NCI-H1930 (cell line): ENCODE measurements at regions not wholly inside any gene's neighbourhood (a gene's known extent, or its start where the extent isn't known, plus 50 kb on each side); places are given as distances from the start of the nearest gene placed in this dataset.
A peak's percentile ranks its signal among the peaks of the same experiment; 100 is the strongest.
"Not testable (repeated sequence)": the region's sequence is repeated elsewhere in the genome, so short reads cannot be mapped to it uniquely, and the experiment has no call there.

Experiments used
- DNase-seq, 2 experiments: peaks; one replicate each; lab custom pipeline; 2025; lab: John Stamatoyannopoulos, UW

DNA sequence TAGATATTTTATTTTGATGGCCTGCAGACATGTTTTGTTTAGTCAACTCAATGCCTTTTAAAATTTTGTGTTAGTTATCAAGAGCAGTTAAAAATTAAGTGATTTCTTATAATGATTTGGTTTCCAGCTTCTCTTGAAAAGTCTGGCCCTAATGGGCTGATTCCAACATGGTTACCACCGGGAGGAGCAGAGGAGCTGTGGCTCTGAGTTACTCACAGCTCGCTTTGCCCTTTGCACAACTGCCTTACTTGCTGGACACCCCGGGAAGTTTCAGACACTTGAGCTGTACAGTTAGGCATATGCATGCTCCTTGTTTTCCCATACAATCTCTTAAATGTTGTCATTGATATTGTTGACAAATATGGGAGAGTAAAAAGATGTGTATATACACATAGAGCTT lies 173.1 kb upstream of the MMS22L start:
- no peak for DNase-seq

DNA sequence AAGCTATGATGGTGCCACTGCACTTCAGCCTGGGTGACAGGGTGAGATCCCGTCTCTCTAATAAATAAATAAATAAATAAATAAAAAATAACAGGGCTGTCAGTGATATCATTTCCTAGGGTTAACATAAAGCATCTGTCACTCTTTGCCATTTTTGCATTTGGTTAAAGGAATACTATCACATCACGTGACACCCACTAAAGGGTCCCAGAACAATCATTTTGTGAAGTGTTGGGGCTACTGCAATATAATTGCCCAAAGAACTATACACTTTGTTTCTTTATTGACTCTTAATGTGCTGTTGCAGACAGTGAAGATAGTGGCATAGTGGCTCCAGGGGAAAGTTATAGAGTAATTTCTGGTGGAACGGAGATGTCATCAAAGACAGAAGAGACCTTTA lies 176.5 kb upstream of the MMS22L start:
- DNase-seq: no peak

DNA sequence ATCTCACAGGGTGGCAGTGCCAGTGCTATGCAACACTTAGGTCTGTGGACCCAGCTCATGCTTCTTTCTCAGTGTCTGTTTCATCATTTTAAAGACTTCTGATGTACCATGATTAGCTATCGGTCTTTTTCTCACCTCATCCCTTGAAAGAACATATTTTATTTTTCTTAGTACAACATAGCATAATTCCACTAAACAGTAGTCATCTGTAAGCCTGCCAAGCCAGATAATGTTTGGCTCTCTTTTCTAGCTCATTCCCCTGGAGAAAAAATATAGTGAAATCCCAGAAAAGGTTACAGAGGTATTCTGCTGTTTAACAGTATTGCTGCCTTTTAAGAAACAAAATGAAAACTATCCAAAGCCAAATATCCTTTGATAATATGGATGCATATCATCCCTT lies 177.0 kb upstream of the MMS22L start:
- DNase-seq: no peak

DNA sequence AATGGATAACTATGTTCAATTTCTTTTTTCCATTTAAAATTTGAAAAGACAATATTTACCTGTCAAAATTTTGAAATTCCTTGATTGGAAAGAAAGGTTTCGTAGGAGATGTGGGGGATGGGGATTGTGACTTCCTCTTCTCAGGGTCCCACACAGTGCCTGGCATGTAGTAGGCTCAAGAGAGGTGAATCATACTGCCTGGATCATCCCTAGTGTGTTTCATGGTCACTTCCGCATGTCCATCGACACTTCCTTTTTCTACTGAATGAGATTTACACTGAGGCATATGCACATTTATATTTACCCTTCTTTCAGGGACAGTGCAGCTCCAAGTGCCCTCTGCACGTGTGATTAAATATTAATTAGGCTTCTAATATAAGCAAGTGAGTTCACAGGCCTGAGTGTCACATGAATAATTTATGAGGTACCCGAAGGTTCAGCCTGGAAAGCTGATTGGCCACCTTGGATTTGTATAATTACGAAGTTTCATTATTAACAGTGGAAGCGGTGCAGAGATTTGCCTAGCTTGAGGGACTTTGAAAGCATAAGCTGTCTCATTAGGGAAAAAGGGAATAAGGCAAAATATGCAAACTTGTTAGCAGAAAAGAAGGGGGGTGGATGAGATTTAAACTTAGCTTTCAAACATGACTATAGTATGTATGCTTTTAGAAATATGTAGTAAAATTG lies 177.5 kb upstream of the MMS22L start:
- no peak for DNase-seq

DNA sequence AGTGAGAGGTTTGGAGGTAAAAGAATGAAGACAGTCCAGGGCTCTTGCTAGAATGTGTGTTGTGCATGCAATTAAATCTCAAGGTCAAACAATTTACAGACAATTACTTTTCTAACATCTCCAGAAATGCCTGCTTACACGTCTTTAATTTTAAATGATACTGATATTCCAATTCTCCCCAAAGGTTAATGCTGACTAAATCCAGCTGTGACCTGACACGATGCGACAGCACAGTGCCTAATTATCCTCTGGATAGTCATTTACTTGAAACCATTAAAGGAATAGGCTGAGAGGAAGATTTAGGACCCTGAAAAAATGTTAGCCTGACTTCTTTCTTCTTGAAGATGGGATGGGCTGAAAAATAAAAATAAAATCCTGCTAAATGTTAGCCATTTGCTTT lies 178.2 kb upstream of the MMS22L start:
- no peak for DNase-seq

DNA sequence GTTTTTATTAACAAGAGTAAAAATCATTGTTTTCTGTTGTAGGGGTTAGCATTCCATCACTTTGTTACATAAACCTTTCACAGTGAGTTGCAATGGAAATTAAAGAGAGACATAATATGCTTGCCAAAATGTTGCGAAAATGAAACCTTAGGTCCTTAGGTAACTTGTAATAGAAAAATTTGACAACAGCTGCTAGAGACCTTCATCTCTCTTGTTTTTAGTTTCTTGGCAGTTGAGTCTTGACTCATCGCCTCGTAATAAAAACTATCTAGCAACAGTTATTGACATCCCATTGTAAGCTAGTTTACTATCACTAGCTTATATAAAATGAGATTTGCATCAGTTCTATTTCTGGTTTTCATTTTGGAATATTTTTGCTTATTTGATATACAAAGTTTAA lies 179.0 kb upstream of the MMS22L start:
- no peak for DNase-seq

DNA sequence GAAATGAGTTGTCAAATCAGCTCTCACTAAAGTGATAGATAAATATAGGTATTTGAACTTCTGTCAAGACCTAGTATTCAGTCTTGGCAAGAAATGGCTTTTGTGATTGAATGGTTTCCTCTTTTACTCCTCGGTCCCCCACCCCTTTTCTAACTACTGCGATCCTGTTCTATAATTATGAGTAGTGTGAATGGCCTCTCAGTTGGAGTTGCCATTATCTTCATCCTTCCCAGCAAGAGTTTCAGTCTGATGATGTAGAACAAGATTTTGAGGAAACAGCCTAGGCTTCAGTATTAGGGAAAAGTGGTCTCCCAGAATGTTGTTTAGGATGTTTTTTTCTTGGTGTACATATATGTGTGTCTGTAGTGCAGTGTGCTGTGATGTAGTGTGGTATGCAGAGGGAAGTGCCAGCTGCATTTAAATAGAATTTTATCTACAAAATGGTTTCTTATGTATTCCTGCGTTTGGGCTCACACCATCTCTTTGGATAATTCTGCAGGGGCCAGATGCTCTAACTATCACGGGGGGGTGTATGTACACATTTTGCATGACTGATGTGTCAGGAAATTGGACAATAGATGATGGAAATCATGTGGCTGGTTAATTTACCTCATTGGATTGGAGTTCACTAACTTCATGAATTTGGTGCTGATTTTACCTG lies 180.1 kb upstream of the MMS22L start:
- no peak for DNase-seq

DNA sequence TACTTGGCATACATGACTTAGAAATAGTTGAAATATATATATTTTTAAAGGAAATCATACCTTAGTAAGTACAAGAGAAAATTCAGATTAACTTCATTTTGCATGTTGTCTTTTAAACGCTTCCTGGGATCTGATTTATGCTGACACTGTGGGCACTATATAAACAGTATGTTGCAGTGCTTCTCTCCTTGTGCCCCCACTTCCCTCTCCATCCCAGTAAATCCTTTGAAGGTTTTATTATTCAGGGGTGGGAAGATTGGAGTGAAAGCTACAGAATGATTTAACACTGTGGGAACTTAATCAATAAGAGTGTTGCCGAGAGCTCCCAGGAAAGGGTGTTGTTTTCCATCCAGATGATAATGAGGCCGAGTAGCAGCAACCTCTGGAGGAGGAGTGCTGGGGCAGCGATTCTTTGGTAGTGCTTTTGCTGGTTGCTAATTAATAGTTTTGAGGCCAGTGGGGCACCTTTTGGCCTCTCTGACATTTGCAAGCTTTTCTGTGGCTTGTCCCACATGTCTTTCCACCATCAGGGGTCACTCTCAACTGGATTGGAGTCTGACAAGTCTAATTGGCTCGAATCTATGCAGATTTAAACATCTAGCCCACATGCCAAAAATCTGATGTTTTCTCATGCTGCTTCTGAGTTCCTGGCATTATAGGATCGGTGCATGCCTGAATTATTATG lies 183.0 kb upstream of the MMS22L start:
- no peak for DNase-seq

DNA sequence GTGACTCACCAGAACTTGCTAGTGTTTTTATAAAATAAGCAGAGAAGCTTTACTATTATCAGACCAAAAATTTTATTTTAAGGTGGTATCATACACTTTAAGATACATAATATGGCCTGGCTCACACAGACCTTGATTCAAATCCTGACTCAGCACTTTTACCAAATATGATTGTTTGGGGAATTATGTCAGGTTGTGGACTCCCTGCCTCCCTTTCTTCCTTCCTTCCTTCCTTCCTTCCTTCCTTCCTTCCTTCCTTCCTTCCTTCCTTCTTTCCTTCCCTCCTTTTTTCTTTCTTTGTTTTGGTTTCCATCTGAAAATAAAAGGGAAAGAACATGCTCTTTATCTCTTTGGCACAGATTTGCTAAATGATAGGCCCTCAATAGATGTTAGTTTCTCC lies 186.0 kb upstream of the MMS22L start:
- no peak for DNase-seq

DNA sequence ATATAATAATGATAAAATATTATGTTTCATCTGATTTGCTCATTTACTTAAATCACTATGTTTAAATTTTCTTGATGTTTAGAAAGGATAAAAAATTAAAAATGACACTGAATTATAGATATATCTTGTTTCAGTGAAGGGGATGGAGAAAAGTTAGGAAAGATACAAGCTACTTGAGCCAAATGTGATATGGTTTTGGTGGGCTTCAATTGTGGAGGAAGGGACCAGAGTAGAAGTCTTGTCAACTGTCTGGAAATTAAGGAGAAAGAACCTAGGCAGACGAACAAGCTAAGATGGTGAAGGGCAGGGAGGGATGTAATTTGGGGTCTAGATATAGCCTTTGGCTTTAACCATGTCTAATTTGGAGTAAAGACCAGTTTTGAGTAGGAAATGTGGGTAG lies 186.4 kb upstream of the MMS22L start:
- DNase-seq: no peak

DNA sequence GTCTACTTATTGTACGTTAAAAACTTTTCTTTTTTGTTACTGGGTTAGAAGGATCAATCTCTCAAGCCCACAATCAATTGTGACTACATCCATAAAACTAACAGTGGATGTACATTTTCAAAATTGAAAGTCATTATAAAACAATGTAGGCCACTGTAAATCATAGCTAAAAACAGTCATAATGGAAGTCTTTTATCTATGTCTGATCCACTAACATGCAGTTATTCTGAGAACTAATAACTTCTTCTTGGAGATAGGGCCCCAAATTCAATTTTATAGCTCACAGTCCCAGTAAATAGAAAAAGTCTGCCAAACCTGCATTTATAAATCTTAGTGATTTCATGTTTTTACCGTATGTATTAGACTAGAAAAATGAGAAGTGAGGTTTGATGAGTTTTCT lies 187.3 kb upstream of the MMS22L start:
- no peak for DNase-seq

DNA sequence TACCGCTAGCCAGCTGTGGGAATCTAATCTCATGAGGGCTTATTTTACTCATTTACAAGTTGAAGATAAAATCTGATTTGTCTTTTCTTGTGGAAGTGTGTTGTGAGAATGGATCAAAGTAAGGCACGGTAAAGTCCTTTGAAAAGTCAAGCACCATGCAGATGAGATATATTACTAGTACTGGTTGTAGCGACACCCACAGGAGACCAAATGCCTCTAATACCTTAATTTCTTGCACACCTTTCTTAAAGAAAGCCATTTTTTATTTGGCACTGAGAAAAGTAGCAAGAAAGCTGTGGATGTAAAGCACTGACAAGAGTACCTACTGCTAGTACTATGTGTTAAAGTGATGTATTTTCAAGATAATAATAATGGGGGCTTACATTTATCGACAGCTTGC lies 191.0 kb upstream of the MMS22L start:
- DNase-seq: no peak

DNA sequence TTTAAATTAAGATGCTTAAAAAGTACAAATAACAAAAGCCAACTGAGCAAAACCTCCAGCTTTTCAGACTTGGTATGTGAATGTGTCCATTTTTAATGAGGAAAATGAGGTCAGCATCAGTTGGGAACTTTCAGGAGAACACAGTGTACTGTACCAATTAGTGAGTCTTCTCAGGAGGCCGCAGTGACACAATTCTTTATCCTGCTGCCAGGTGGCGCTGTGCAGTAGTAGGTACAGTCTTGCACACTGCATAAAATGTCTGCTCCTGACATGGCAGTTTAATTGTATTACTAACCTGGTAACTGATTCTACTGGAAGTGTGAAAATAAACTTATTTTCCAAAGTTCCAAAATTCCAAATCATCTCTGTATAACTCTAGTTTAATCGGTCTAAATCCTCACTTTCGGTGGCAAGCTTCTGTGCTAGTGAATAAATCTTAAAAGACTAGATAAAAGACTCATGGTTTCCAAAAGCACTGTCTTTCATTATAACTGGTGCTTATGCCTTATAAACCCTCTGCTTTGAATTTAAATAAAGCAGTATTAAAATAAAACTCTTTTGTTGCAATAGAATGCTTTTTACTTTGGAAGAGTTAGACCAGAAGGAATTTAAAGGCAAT lies 214.8 kb upstream of the MMS22L start:
- DNase-seq: peak; percentile 45 to 63

DNA sequence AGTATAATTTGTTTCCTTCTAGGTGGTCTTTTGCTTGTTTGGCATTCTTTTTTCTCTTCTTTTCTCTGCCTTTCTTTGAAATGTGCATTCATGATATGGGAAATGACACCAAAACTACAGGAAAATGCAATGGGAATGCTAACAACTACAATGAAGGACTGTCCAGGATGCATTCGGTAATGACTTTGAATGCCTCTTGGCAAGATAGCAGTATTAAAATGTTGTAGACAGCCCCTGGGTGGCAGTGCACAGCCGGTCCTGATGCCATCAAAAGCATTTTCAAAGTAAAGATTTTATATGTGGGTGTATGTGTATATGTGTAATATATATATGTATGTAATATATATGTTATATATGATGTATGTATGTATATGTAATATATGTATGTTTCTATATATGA lies 218.8 kb upstream of the MMS22L start:
- no peak for DNase-seq

DNA sequence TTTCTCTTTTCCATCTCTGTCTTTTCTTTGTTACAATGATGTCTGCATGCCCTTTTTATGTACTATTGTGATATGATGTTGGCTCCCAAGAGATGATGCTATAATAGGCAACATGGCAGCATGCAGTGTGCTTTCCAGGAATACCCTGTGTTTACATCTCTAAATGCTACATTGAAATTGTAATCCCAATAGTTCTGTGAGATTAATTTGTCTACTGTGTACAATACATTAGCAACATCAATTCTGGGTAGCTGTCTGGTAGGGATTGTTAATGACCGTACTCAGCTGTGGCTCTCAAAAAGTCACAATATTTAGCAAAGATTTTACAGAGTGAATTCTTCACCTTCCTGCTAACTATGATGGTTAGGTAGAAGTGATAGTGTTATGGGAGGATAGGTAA lies 225.6 kb upstream of the MMS22L start:
- DNase-seq: peak; percentile 60 to 65

DNA sequence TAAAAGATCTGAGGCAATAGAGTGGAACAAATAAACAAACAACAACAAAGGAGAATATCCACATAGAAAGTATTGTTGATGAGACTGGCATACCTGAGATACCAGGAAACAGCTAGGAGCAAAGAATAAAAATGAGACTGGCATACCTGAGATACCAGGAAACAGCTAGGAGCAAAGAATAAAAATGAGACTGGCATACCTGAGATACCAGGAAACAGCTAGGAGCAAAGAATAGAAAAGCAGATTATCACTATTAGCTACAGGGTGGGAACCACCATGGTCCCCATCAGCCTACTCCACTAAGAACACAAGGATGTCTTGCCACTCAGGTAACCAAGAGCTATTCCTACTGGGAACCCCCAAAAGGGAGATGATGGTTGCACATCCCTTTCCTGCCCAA lies 230.2 kb upstream of the MMS22L start:
- DNase-seq: not testable (repeated sequence)

DNA sequence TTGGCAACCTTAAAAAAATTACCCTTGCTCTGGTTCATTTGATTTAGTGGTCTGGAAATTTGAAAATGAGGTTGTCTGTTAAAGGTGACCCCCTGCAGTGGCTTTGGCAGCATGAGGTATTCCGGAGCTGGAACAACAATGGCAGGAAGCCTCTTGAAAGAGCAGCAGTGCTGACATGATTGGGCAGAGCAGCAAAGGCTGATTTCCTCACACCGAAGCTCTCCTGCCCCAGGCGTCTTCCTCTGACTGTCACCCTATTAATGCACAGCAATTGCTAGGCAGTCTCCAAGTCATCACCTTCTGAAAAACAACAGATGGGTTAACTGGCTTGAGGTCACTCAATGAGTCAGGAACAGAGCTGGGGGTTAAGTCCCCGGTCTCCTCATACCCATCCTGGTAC lies 241.8 kb upstream of the MMS22L start:
- no peak for DNase-seq

DNA sequence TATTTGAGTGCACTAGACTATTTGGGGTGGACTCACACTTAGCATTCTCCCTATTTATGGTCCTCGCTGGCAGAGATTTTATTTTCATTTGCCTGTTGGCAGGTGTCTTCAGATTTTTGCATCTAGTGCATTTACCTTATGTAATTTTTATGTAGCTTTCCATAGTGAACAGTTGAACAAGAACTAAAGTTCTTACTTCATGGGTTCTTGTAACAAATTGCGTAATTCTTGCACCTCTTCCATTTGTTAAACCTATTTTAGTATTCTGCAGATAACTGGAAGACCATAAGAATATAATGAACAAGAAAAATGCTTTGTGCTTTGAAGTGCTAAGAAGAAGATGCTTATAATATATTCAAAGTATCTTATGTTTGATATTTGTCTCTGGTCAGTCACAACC lies 252.8 kb upstream of the MMS22L start:
- no peak for DNase-seq

DNA sequence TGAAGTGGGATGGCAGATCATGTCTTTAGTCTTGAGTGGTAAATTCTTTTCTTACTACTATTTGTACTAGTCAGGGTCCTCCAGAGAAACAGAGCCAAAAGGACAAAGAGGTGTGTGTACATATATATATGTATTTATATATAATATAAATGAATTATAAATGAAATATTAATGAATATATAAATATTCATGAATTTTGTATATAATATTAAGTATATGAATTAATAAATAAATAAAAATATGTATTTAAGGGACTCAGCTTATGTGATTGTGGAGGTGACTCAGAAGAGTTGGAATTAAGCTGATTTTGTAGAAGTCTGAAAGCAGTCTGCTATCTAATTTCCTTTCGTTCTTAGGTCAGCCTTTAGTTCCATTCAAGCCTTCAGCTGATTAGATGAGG lies 265.3 kb upstream of the MMS22L start:
- DNase-seq: no peak

DNA sequence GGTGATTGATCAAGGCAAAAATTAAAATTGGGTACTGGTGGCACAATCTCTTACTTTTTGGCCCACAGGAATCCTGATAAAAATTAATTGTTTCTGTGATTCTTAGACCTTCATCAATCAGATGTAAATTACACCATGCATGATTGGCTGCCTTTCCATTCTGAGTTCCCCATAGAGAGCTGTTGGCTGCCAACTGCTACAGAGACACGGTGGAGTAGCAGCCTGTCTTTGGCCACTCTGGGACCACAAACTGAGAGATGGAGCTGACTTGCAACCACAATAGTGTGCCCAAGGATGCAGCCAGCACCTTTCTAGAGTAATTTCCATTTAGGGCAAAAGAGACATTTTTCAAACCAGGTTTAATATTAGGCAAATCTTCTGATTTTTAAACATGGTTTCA lies 274.3 kb upstream of the MMS22L start:
- no peak for DNase-seq

DNA sequence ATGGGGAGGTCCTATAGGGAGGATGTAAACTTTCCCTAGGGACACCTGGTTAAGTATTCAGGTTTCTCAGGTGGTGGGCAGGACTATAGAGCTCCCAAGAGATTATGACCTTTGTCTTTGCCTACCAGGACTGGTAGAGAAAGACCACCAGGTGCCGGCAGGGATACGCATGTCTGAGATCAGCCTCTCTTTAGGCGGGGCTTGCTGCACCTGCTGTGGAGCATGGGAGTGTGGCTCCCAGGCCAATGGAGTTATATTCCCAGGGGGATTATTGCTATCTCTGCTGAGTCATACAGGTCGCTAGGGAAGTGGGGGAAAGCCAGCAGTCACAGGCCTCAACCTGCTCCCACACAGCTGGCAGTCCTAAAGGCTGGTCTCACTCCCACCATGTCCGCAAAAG lies 280.5 kb upstream of the MMS22L start:
- no peak for DNase-seq

DNA sequence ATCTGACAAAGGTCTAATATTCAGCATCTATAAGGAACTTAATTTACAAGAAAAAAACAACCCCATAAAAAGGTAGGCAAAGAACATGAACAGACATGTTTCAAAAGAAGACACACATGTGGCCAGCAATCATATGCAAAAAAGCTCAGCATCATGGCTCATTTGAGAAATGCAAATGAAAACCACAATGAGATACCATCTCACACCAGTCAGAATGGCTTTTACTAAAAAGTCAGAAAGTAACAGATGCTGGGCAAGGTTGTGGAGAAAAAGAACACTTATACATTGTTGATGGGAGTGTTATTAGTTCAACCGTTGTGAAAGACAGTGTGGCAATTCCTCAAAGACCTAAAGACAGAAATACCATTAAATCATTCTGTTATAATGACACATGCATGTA lies 289.9 kb upstream of the MMS22L start:
- DNase-seq: no peak

DNA sequence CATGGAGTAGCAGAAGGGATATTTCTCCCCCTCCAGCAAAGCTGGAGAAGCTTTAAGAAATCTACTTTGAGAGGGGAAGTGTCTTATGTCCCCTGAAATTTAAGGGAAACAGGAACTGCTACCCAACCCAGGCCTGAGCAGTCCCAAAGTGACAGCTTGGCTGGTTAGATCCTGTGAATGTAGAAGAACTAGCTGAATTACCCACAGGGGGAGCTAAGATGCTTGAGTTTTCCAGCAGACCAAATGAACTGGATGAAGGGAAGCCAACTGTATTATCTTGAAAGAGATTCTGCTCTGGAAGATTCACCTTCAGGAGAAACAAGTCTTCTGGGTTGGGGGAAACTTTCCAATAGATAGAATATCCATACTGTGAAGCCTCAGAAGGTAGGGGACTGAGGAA lies 303.3 kb upstream of the MMS22L start:
- DNase-seq: no peak
